GM19452 (cell line): ENCODE measurements at regions not wholly inside any gene's neighbourhood (a gene's known extent, or its start where the extent isn't known, plus 50 kb on each side); places are given as distances from the start of the nearest gene placed in this dataset.
"Not testable (repeated sequence)": the region's sequence is repeated elsewhere in the genome, so short reads cannot be mapped to it uniquely, and the experiment has no call there.

Experiments
- ATAC-seq: cut with Tn5 transposase; IDR thresholded peaks from one replicate; pipeline ENCODE4 v1.9.1; 2021; ENCODE audit not compliant: unreplicated experiment

DNA sequence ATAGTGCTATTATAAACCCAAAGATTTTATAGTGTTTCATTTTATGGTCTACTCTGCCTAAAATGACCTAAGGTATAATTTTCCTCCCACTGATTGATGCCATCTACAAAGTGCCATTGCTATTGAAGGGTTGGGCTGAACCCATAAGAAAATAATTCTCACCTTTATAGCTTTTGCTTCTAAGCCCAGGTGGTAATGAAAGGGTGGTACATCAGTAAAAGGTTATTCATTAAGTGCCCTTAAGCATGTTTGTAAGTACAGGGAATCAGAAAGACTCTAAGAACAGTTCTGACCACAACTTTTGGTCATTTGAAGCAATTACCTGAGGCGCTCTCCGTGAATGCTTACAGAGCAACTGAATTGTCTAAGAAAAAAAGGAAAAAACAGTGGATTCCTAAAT, 1247.3 kb downstream of the NXPH1 start:
- ATAC-seq = no peak

DNA sequence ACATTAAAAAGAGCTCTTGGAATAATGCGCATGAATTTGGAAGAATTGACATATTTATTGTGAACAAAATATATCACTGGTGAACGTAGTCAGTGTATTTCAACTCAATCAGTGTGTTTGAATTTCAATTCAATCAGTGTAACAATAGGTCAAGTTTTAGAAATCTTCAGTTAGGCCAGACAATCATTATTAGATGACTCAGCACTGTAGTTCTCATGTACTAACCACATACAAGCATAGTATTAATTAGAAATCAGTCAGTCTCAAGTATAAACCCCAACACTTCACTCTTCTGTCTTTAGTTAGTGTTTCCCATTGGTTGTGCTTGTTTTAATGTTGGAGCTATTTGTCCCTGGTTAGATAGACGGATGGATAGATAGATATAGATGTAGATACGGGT, 1247.9 kb downstream of the NXPH1 start:
- ATAC-seq = no peak

DNA sequence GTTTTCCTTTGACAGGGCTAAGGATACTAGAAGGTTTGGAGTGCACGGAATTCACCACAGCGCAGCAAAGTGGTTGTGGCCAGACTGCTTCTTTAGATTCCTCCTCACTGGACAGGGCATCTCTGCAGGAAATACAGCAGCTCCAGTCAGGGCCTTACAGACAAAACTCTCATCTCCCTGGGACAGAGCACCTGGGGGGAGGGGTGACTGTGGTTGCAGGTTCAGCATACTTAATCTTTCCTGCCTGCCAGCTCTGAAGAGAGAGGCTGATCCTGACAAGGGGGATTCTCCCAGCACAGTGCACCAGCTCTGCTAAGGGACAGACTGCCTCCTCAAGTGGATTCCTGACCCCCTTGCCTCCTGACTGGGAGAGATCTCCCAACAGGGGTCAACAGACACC, 1257.9 kb downstream of the NXPH1 start:
- ATAC-seq = no peak

DNA sequence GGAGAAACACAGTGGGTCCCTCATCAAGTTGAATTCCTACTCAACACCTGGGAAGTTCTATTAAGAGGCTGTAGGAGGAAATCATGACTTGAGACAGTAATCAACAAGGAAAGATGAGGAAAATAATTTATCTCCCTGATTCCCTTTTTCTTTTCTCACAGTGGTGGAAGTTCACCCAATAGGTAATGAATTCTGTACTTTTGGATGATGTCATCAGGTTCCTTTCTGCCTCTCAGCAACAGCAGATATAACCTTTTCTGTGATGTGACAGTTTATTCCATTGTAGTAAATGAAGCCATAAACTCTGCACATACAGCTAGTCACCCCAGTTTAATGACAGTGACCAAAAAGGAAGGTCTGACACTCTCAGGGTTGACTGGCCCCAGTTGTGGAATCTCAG, 1265.0 kb downstream of the NXPH1 start:
- ATAC-seq = no peak

DNA sequence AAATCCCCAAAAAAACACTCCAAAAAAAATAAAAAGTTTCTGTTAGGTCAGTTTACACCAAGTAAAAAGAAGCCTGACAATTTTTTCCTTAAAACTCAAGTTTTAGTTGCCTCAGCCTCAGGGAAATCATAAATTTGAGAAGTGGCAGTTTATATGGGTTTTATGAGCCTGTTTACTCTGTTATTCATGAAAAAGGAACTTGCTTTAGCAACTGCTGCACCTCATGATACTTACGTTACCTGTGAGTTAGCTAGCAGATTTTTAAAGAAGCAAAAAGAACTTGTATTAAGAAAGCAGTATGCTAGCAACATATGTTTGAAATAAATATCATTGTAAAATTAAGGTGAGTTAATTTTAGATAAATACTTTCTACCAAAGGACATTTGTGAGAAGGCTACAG, 1264.5 kb upstream of the PHF14 start:
- ATAC-seq = no peak

DNA sequence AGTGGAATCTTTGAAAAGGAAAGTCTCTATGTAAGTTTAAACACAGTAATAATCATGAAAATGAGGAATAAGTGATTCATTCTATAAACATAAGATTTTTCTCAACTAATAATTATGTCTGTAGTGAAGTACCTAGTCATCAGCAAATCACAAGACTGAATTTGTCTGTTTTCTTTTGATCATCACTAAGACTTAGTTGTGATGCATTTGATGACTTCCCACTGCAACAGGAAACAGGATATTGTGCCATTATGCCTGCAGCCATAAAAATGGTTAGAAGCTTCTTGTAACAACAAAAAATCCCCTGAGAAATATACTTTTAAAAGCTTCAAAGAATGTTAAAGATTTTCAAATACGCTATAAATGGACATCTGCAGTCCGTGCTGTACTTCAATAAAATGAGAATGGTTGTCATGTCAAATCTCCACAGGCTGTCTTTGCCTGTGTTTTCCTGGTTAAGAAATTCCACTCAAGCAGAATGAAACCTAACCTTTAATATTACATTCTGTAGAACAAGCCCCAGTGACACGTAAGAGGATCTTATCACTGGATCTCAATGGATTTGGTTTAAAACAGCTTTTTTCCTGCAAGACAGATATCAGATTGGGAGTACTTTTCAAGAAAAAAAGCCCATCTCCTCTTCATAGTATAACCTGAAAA, 1262.3 kb upstream of the PHF14 start:
- ATAC-seq = no peak

DNA sequence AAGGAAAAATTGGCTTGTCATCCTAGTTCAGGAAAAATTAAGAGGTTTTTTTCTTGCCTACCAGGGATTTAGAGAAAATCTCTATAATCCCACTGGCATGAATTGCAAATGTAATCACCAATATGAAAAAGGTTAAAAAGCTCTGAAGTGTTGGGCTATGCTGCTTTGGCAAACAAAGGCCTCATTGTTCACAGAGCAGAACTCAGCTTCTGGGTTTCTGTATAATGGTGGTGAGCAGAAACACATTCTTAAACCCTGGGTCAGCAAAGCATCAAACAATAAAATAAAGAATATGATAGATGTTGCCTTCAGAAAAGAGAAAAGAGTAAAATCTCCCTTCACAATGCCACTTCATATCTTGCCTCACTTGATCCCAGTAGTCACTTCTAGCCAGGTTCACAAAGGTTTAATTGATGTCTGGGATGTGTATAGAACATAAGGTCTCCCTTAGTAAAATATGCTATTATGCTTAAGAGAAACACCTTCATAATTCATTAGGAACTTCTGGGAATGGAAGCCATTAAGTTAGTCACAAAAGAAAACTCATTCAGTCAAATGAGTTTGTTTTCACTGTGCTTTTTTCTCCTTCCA, 1255.5 kb upstream of the PHF14 start:
- ATAC-seq = no peak

DNA sequence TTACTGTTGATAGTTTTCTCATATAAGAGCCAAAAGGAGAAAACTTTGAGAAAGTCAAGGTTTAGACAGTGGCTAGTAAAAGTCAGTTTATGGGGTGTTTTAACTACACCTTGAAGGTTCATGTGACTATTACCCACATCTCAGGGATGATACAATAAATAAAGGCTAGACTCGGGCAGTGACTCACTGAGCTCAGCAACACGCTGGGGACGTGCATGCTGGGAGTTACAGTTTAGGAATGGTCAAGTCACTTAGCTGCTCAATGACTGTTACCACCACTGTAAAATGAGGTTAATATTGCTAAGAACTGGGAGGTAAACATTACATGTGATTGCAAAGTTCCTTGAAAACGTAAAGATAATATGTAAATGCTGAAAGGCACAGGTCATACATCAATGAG, 1254.4 kb upstream of the PHF14 start:
- ATAC-seq = no peak

DNA sequence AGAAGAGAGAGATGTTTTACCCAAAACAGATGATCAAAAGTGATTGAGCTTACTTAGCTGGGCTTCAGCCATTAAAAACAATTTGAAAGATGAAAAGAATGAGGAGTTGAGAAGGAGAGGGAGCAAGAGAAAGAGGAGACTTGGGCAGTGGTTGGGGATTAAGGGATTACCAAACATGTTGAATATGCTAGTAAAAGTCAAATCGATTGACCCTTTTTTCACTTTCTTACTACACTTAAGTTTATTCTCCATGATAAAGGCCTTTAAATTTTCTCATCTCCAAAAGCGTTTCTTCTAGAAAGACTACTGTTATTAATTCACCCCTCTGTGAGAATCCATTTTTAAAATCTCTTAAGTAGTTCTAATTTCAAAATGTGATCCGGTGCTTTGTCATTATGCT, 1254.0 kb upstream of the PHF14 start:
- no peak for ATAC-seq

DNA sequence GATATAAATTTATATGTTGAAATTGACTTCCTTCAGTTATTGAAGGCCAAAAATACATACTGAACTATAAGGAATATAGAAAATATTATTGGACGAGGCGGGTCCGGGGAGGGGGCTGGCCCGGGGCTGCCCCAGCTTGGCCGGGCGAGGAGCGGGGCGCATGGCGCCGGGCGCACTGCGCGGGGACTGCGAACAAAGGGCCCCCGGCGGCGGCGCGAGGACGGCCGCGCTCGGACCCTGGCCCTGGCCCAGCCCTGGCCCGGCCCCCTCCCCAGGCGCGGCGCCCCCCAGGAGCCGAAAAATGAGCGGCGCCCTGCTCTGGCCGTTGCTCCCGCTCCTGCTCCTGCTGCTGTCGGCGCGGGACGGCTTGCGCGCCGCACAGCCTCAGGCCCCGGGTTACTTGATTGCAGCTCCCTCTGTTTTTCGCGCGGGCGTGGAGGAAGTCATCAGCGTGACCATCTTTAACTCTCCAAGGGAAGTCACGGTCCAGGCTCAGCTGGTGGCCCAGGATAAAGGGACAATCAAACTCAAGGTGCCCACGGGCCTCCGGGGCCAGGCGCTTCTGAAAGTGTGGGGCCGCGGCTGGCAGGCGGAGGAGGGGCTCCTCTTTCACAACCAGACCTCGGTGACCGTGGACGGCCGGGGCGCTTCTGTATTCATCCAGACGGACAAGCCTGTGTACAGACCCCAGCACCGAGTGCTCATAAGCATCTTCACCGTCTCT, 1247.6 kb upstream of the PHF14 start:
- ATAC-seq = not testable (repeated sequence)

DNA sequence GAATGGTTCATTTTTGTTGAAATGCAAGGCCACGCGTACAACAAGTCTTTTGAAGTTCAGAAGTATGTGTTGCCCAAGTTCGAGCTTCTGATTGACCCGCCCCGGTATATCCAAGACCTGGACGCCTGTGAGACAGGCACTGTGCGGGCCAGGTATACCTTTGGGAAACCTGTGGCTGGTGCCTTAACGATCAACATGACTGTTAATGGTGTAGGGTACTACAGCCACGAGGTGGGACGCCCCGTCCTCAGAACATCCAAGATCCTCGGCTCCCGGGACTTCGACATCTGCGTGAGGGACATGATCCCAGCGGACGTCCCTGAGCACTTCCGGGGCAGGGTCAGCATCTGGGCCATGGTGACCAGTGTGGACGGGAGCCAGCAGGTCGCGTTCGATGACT, 1246.9 kb upstream of the PHF14 start:
- not testable (repeated sequence) for ATAC-seq

DNA sequence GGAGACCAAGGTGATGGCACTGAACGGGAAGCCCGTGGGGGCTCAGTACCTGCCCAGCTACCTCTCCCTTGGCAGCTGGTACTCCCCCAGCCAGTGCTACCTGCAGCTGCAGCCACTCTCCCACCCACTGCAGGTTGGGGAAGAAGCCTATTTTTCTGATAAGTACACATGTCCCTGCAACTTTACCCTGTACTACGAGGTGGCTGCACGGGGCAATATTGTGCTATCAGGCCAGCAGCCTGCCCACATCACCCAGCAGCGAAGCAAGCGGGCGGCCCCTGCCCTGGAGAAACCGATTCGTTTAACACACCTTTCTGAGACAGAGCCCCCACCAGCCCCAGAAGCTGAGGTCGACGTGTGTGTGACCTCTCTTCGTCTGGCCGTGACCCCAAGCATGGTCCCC, 1246.2 kb upstream of the PHF14 start:
- not testable (repeated sequence) for ATAC-seq

DNA sequence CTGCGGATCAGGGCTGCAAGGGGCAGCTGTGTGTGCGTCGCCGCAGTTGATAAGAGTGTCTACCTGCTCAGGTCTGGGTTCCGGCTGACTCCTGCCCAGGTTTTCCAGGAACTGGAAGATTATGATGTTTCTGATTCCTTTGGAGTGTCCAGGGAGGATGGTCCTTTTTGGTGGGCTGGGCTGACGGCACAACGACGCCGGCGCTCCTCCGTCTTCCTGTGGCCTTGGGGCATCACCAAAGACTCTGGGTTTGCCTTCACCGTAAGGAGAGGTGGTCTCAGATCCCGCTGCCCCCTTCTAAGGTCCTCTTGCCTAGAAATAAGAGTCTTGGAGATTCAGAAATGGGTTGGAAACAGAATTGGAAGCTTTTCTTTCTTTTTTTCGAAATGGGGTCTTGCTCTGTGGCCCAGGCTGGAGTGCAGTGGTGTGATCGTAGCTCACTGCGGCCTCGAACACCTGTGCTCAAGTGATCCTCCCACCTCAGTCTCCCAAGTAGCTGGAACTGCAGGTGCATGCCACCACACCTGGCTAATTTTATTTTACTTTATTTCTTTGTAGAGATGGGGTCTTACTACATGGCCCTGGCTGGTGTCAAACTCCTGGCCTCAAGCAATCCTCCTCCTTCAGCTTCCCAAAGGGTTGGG, 1245.5 kb upstream of the PHF14 start:
- ATAC-seq = not testable (repeated sequence)

DNA sequence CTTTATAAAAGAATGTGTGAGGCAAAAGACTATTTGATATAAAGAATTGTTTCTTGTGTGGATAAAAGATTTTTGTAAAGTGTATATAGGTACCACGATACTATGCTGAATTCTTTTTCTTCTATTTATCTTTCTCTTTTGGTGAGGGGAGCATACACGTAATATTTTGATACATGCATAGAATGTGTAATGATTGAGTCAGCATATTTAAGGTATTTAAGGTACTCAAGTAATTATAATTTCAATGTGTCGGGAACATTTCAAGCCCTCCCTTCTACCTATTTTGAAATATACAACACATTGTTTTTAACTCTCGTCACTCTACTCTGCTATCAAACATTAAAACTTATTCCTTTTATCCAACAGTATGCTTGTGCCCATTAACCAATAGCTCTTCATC, 1221.6 kb upstream of the PHF14 start:
- no peak for ATAC-seq

DNA sequence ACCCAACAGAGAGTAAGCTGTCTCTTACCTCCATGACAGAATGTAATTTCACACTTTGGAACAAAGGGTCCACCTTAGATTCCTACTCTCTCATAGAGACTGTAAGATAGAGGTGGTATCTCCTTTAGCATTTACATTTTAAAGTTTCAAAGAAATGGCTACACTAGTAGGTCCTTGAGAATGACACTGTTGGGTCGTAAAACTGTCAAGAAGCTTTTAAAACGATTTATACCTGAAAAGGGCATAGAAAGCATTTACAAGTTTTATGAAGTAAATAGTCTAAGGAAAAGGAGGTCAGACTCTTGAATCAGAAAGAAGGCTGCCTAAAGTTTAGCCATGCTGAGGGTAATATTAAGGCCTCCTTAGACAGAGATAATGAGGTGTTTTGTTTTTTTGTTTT, 1212.4 kb upstream of the PHF14 start:
- no peak for ATAC-seq

DNA sequence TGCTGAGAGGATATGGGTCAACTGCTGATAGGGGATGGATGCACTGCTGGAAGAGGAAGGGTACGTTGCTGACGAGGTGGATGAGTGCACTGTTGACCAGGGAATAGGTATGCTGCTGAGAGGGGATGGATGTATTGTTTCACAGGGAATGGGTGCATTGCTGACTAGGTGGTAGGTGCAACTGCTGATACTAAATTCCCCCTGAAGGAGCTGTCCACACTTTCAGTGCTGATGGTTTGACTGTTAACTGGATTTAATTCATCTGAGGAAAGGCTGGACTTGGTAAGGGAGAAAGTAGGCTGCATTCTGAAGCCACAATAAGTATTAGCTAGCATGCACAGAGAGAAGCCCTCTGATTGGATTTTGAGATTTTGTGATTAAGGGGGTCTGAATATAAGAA, 1196.8 kb upstream of the PHF14 start:
- no peak for ATAC-seq

DNA sequence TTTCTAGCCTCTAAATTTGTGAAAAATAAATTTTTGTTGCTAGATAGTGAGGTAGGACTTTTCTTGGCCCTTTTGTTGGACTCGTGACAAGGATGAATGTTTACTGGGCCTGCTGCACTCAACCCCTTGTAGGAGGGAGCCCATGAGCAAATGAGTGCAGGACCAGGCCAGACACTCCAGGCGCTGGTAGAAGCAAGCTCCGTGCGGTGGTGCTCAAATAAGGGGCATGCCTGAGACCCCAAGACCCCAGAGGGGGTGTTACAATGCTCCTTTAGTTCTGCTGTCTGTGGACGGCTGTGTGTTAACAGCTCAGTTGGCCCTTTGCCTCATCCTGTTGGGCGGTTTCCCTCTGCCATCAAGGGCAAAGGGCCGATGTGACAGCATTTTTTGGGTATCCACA, 1195.3 kb upstream of the PHF14 start:
- no peak for ATAC-seq

DNA sequence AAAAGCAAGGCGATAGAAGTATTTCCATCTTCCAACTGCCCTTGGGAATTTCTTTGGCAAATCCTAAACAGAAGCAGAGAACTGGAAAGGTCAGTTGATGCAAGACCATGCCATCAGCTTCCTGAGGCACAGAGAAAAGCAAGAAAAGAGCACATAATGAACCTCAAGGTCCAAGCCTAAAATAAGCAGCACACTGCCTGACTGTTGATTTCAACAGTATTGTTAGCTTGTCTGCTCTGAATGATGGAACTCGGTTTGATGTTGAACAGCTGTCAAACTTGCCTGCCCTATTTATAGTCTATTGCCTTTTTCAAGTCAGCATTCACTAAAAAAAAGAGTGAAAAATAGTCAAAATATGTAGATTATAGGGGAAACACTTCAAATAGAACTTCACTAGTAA, 1192.0 kb upstream of the PHF14 start:
- ATAC-seq = no peak

DNA sequence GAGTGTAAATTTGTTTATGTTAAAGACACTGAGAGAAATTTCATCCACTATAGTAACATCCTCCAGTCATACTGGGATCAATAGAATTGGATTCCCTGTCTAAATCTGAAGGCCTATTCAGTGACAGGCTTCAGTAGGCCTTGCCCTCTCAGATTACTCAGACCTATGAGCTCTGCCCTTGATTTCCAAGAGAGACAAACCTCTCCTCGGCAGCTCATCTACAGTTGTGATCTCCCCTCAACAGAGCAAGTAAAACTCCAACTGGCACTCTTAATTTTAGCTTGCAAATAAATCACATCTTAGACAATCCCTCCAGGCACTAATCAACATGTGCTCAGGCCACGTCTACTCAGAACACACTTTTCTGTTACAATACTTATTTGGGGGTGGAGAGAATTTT, 1191.4 kb upstream of the PHF14 start:
- ATAC-seq = no peak

DNA sequence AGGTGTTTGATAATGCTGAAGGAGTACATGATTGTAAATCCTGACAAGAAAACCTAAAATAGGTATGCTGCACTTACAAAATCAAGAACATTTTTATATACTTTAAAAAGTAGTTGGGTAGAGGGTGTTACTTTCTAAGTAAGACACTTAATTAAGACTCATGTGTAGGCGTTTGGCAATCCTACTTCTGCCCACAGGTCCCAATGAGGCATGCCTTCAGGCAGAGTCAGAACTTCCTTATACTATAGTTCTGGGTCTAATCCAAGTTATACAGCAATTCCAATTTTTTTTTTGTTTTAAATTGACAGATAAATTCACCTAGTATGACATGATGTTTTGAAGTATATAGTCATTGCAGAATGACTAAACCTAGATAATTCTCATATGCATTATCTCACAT, 1188.5 kb upstream of the PHF14 start:
- ATAC-seq = no peak

DNA sequence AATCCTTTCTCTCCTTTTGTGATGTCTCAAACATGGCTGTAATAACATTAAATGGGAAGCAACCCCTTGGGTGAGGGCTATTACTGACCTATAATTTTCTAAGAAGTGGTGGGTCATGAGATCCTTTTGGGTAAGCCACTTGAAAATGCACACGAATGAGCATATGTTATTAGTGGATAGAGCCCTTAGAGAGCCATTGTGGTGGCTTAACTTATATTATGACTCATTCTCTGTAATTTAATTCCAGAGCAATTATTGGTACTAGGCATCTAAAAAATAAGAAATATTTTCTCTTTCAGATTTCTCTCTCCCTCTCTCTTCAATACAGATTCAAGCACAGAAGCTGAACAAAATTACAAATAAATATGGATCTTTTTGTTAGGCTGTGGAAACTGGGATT, 1177.4 kb upstream of the PHF14 start:
- no peak for ATAC-seq
